ENCODE measurements at regions not wholly inside any gene's neighbourhood (a gene's known extent, or its start where the extent isn't known, plus 50 kb on each side); places are given as distances from the start of the nearest gene placed in this dataset.

DNA sequence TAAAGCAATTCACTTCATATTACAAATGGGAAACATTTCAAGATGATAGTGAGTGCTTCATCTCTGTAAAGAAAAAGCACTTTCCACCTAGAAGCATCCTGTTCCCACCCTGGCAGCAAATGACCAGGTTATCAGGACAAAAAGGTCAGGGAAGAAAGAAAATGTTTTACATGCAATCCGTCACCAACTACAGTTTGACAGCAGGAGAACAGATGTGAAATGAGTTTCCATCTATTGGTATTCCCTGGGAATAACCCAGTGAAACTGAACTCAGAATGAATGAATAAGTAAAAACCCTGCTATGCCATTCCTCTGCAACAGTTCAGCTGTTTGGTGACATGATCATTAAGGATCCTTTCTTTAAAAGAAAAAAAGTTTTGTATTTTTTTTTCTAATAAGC lies 67.6 kb downstream of the HTR1A start:
- no peaks in the 10 kb centered on the region for H3K36me3 Mint-ChIP-seq (ENCODE audit: low read depth, unreplicated experiment)
- H3K9me3 Mint-ChIP-seq (ENCODE audit: unreplicated experiment) = no peaks in the 10 kb centered on the region
- H3K4me1 Mint-ChIP-seq (ENCODE audit: unreplicated experiment) = peaks cover 3% of the 10 kb centered on the region
- no peak overlapping the region for H3K27ac Mint-ChIP-seq (ENCODE audit: unreplicated experiment)
- no peaks in the 10 kb centered on the region for H3K27me3 Mint-ChIP-seq (ENCODE audit: unreplicated experiment)
- H3K4me3 Mint-ChIP-seq (ENCODE audit: unreplicated experiment) = no peak overlapping the region
- no peak for DNase-seq (ENCODE audit: low spot score)
- TF ChIP-seq, protein P1, sequence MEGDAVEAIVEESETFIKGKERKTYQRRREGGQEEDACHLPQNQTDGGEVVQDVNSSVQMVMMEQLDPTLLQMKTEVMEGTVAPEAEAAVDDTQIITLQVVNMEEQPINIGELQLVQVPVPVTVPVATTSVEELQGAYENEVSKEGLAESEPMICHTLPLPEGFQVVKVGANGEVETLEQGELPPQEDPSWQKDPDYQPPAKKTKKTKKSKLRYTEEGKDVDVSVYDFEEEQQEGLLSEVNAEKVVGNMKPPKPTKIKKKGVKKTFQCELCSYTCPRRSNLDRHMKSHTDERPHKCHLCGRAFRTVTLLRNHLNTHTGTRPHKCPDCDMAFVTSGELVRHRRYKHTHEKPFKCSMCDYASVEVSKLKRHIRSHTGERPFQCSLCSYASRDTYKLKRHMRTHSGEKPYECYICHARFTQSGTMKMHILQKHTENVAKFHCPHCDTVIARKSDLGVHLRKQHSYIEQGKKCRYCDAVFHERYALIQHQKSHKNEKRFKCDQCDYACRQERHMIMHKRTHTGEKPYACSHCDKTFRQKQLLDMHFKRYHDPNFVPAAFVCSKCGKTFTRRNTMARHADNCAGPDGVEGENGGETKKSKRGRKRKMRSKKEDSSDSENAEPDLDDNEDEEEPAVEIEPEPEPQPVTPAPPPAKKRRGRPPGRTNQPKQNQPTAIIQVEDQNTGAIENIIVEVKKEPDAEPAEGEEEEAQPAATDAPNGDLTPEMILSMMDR (IDR thresholded peaks at IDR 0.05; ENCODE audit: unreplicated experiment) = no peak

DNA sequence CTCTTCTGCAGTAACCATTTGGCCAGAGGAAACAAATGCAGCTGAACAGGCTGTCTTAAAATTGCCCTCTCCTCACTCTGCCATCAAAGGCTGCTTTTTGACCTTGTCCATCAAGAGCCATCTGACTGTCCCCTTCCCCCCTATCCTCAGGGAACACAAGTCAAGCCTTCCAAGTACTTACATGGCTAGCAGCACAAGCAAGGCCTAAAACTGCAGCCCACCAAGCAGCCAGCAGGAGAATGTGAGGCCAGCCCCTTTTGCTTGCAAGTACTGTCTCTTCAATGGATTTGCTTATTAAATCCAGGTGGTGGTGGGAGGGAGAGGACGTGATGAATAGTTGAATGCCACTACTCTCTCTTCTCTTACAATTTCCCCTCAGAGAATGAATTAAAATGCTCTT lies 83.5 kb downstream of the HTR1A start:
- H3K27me3 Mint-ChIP-seq (ENCODE audit: unreplicated experiment) = no peaks in the 10 kb centered on the region
- TF ChIP-seq, protein P1 (IDR thresholded peaks at IDR 0.05; ENCODE audit: unreplicated experiment) = no peak
- no peak overlapping the region for H3K27ac Mint-ChIP-seq (ENCODE audit: unreplicated experiment)
- no peaks in the 10 kb centered on the region for H3K36me3 Mint-ChIP-seq (ENCODE audit: low read depth, unreplicated experiment)
- H3K9me3 Mint-ChIP-seq (ENCODE audit: unreplicated experiment) = no peaks in the 10 kb centered on the region
- H3K4me1 Mint-ChIP-seq (ENCODE audit: unreplicated experiment) = no peaks in the 10 kb centered on the region
- no peak overlapping the region for H3K4me3 Mint-ChIP-seq (ENCODE audit: unreplicated experiment)
- DNase-seq (ENCODE audit: low spot score) = no peak

DNA sequence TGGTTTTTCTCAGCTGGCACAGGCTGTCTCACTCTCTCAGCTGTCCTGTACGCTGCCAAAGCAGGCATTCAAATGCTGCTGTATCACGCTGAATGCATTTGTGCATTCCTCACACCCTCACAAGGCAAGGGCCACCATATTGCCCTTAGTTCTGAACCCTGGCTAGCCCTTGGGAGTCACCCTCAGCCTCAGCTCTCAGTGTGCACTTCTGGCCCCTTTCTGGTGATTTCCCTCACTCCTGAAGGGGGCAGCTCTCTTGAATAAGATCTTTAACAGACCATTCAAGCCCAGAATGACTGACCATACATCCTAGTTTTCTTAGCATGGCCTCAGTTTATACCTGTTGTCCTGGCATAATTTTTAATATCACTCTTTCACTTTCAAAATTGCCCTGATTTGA lies 84.3 kb downstream of the HTR1A start:
- Mint-ChIP-seq H3K4me3 (ENCODE audit: unreplicated experiment) (no peak overlapping the region), H3K9me3 (ENCODE audit: unreplicated experiment) (no peaks in the 10 kb centered on the region), H3K27ac (ENCODE audit: unreplicated experiment) (no peak overlapping the region), H3K27me3 (ENCODE audit: unreplicated experiment) (no peaks in the 10 kb centered on the region), H3K4me1 (ENCODE audit: unreplicated experiment) (no peaks in the 10 kb centered on the region), H3K36me3 (ENCODE audit: low read depth, unreplicated experiment) (no peaks in the 10 kb centered on the region)
- no peak for DNase-seq (ENCODE audit: low spot score)
- TF ChIP-seq, protein P1 (IDR thresholded peaks at IDR 0.05; ENCODE audit: unreplicated experiment) = no peak

DNA sequence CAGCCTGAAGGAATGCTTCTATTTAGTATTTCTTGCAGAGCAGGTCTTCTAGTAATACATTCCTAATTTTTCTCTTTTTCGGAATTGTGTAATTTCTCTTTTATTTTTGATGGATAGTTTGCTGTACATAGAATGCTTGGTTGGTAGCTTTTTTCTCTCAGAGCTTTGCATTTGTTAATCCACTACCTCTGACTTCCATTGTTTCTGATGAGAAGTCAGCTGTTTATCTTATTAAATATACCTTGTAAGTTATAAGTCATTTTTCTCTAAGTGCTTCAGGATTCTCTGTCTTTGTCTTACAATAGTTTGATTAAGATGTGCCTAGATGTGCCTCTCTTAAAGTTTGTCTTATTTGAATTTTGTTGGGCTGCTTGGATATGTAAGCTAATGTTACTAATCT lies 101.9 kb downstream of the HTR1A start:
- H3K9me3 Mint-ChIP-seq (ENCODE audit: unreplicated experiment) = no peaks in the 10 kb centered on the region
- DNase-seq (ENCODE audit: low spot score) = no peak
- TF ChIP-seq, protein P1 (IDR thresholded peaks at IDR 0.05; ENCODE audit: unreplicated experiment) = no peak
- H3K36me3 Mint-ChIP-seq (ENCODE audit: low read depth, unreplicated experiment) = no peaks in the 10 kb centered on the region
- no peak overlapping the region for H3K4me3 Mint-ChIP-seq (ENCODE audit: unreplicated experiment)
- no peaks in the 10 kb centered on the region for H3K4me1 Mint-ChIP-seq (ENCODE audit: unreplicated experiment)
- H3K27me3 Mint-ChIP-seq (ENCODE audit: unreplicated experiment) = no peaks in the 10 kb centered on the region
- H3K27ac Mint-ChIP-seq (ENCODE audit: unreplicated experiment) = no peak overlapping the region

DNA sequence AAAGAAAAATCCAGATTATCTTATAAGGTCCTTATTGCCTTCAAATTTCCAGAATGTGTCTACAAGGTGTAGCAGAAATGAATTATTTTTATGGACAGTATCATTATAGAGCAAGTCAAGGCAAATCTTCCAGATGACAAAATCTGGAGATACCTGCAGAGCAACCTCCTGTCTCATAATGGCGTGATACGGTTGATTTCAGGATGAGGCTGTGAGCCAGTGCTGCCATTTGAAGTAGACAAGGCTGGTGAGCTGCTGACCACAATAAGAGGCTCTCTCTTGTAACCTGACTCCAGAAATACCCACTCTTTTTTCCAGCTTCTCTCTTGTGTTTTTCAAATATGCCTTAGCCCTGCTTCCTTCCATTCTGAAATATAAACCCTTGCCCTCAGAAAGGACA lies 108.2 kb downstream of the HTR1A start:
- no peak for DNase-seq (ENCODE audit: low spot score)
- TF ChIP-seq, protein P1 (IDR thresholded peaks at IDR 0.05; ENCODE audit: unreplicated experiment) = no peak
- Mint-ChIP-seq H3K27me3 (ENCODE audit: unreplicated experiment) (no peaks in the 10 kb centered on the region), H3K27ac (ENCODE audit: unreplicated experiment) (no peak overlapping the region), H3K36me3 (ENCODE audit: low read depth, unreplicated experiment) (no peaks in the 10 kb centered on the region), H3K9me3 (ENCODE audit: unreplicated experiment) (no peaks in the 10 kb centered on the region), H3K4me3 (ENCODE audit: unreplicated experiment) (no peak overlapping the region), H3K4me1 (ENCODE audit: unreplicated experiment) (no peaks in the 10 kb centered on the region)
